NCI-H774 (cell line): ENCODE measurements at regions not wholly inside any gene's neighbourhood (a gene's known extent, or its start where the extent isn't known, plus 50 kb on each side); places are given as distances from the start of the nearest gene placed in this dataset.

Experiments used
- DNase-seq: peaks from one replicate; lab custom pipeline; 2025; lab: John Stamatoyannopoulos, UW

DNA sequence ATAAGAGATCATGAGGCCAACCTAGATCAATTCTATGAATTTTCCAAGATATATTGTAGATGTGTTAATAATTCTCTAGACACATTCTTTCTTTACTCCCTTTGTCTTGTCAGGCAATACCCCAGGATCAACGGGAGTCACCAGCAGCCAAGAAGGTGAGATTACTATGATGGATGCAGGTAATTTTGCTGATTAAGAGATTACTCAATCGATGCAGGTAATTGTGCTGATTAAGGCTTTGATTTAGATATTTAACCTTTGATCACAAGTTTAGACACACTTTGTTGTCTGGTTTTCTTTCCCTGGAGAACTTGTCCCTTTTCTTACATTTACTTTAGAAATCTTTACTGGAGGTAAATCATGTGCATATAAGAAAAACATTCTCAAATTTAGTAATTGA is 134.3 kb upstream of the CNTN1 start:
- no peak for DNase-seq

GRCh38 chr12:40559865-40560264 is 132.4 kb upstream of the CNTN1 start:
- no peak for DNase-seq

DNA sequence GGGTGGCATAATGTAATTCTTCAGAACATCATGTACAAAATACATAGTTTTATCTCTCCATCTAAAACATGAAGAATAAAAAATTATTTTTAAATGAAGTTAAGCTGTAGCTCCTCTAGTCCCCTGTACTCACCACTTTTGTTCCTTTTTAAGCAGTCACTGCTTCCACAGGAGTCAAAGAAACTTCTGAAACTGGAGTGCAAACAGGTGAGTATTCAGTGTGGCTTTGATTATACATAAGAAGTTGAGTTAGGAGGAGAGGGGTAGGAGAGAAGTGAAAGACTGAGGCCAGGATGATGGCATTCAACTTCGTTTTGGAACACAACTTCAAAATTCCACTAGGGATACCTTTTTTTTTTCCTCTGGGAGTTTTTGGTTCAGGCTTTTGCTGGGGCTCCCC is 131.4 kb upstream of the CNTN1 start:
- no peak for DNase-seq

- DNase-seq, result no peak
These were observed 130.8 kb upstream of the CNTN1 start for GRCh38 chr12:40561395-40561966.

DNA sequence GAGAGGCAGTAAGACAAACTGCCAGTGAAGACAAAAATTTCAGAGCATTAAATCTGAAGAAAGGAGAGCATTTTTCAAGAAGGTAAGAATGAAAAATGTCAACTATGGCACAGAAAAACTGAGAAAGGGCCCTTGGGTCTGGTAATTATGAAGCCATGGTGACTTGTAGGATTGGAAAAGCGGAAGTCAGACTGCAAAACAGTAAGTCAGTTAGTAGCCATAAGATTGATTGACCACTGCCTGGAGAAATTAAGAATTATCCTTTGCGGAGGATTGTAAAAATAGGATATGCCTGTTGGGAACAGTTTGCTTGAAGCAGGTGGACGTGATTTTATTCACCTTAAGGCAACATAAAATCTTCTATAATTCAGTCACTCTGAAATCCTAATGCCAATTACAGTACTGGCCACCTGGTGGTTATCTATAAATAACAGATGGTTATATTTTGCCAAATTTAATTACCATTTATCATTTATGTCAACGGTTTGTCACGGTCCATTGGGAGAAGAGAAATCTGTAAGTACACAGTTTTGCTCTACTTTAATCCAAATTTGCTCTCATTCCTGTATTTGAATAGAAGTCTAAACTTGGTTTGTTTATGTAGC is 127.1 kb upstream of the CNTN1 start:
- no peak for DNase-seq

DNA sequence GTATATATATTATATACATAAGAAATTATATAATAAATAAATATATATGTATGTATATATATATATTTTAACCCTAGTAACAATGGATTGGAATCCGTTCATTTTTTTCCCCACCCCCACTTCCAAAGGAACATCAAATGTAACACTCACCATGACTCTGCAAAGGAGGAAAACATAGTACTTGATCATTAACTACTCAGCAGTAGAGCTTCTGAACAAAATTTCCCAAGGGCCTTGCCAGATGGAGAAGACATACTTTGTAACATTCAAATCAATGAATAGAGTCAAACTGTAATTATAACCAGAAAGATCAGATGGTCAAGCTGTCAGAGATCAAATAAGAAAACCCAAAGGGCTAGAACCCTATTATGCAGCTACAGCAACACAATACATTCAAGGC is 126.0 kb upstream of the CNTN1 start:
- DNase-seq, result no peak

DNA sequence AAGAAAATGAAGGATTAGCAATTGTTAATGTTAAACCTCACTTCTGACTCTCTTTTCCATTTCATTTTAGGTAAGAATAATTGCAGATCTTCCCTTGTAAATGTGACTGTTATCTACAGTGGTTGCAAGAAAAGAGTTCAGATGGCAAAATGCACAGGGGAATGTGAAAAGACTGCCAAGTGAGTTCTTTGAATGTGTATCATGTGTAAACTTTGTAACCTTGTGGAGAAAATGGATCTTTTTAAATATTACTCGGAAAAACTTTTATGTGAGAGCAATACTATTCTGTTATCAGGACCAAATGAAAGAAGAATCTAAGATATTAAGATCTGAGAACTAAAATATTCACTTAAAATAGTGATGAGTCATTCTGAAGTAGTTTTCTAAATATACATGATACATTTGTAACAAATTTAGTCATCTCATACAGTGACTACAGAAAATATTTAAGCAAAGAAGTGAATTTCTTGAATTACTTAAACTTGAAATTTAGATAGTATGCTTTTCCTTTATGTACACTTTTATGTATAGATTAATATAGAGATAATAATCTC is 122.5 kb upstream of the CNTN1 start:
- DNase-seq, result no peak

DNA sequence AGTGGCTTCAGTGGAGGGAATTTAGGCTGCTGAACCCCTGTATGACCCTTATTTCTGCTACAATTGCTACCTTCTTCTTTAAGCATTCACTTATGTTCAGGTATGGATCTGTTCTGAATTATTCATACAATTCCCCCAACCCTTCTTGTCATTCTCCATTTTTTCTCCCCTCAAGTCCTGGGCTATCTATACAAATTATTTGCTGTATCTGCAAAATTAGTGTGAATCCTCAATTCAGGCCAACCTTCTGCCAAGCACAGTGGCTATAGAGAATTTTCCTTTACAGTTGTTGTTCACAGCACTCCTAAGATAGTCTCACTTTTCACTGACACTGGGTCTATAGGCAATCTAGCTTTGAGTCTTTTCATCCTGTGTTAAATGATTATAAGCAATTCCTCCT is 119.2 kb upstream of the CNTN1 start:
- no peak for DNase-seq

GRCh38 chr12:40575987-40576386 is 116.3 kb upstream of the CNTN1 start:
- DNase-seq, result no peak

GRCh38 chr12:40577834-40578233 is 114.4 kb upstream of the CNTN1 start:
- no peak for DNase-seq

- DNase-seq, result no peak
These were observed 112.6 kb upstream of the CNTN1 start for GRCh38 chr12:40579687-40580086.

DNA sequence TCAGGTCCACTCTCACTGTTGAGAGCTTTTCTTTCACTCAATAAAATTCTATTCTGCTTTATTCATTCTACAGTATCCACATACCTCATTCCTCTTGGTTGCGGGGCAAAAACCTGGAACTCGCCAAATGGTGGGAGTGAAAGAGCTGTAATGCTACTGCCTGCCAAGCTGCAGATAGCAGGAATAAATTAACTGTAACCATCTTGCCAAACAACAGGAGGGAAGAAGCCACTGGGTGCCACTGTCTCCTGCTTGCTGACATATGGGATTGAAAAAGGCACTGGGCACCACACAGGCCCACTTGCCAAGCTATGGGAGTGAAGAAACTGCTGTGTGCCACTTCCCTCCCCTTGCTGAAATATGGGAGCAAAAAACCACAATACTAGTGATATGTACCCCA is 111.9 kb upstream of the CNTN1 start:
- no peak for DNase-seq

GRCh38 chr12:40581889-40582288 is 110.3 kb upstream of the CNTN1 start:
- DNase-seq, result no peak

DNA sequence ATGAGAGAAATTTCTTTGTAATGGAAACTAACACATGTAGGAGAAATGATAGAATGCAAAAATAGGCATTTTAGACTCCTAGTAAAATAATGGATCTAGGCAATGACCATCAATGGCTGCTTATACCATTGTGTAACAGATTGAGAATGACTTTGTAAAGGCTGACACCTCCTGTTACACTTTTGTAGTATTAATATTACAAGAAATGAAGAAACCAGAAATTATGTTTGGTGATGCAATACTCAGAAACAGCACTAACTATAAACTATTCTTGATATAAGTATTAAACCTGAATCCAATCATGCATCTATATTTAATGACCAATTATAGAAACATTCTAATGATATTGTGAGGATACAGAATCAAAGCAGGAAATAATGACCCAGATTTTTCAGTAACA is 108.5 kb upstream of the CNTN1 start:
- DNase-seq, result no peak

GRCh38 chr12:40584763-40585162 is 107.5 kb upstream of the CNTN1 start:
- no peak for DNase-seq

GRCh38 chr12:40586823-40587222 is 105.4 kb upstream of the CNTN1 start:
- no peak for DNase-seq

GRCh38 chr12:40587421-40587820 is 104.8 kb upstream of the CNTN1 start:
- no peak for DNase-seq

- DNase-seq, result no peak
These were observed 104.3 kb upstream of the CNTN1 start for GRCh38 chr12:40587970-40588369.

- DNase-seq, result no peak
These were observed 95.1 kb upstream of the CNTN1 start for GRCh38 chr12:40597133-40597532.

DNA sequence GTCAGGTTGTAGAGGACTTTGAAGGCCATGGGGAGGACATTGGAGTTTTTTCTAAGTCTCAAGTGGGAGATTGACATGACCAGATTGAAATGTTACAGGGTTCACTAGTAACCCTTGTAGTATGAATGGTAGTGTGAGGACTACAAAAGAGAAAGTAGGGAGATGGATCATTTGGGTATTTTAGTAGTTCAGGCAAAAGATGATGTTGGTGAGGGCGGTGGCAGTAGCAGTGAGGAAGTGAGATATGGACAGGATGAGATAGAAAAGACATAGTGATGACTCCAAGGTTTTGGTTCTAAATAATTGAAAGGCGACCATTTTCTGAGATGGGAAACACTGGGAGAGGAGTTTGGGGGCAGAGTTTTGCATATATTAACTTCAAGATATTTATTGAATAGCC is 94.2 kb upstream of the CNTN1 start:
- DNase-seq, result no peak

DNA sequence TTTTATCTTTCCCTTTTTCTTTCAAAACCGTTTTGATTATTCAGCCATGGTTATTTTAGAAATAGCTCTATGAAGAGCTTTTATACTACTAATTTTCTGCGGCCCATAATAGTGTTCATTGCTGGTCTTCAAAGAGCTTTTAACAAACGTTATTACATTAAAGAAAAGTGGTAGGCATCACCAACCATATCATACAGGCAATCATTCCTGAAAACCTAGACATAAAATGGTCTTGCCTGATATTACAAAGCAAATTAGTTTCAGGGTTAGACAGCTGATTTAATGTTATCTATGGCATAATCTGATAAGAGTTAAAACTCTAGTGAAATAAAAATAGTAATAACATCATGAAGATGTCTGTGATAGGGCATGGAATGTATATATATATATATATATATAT is 89.7 kb upstream of the CNTN1 start:
- no peak for DNase-seq

DNA sequence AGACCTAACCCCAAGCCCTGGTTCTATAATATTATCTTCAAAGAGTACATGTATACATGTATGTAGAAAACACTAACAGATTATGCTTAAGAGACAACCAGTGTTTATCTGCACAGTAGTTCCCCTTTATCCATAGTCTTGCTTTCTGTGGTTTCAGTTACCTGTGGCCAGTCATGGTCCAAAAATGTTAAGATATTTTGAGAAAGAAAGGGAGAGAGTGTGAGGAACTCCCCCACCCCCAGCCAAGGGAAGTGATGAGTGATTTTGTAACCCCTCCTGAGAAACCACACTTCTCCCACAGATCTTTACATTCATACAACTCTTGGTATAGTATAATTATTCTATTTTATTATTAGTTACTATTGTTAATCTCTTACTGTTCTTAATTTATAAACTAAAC is 77.3 kb upstream of the CNTN1 start:
- no peak for DNase-seq

DNA sequence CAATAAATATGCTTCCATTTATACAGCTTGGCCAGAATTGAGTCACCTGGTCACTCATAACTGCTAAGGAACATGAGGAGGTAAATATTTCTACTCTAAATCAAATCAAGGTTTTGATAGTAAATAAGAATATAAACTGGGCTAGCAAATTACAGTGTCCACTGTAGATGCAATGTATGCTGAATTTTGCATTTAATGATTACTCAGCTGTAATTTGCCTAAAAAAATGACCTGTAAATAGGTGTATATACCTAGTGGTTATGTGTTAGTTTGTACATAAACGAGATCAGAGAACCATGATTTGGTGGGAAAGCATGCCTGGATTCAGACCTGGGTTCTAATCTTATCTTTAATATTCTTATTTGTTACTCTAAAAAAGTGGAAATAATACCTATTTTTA is 76.6 kb upstream of the CNTN1 start:
- no peak for DNase-seq

DNA sequence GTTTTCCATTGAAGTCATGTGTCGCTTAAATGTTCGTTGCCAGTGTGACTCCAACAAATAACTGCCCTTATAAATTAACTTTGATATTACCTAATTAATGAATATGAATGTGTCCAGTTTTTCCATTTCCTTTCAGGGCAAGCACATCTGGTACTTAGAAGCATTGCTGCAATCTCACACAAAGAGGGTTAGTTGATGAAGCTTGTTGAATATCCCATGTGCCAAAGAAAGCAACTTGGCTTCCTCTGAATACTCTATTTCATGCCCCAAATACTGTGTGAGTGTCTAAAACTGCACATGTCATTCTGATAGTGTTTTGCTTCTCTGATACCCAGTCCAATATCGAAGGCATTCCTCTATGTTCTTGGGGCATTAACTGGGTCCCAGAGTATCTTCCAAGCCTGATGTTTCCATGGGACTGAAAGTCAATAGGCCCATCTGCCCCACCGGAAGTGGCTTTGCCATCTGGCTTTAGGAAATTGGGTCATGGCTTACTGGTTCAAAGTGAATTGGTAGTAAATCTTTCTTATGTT is 75.8 kb upstream of the CNTN1 start:
- DNase-seq, result no peak
